IPS-NIHi11 (cell line): ENCODE measurements at regions not wholly inside any gene's neighbourhood (a gene's known extent, or its start where the extent isn't known, plus 50 kb on each side); places are given as distances from the start of the nearest gene placed in this dataset.
A peak's percentile ranks its signal among the peaks of the same experiment; 100 is the strongest.

Source experiments
- DNase-seq: peaks from one replicate; pipeline ENCODE4 v3.0.0; 2012; ENCODE audit warnings: mixed read lengths, low spot score

- no peak for DNase-seq
These were observed 538.4 kb downstream of the HACE1 start for GRCh38 chr6:104321301-104321700.

- no peak for DNase-seq
These were observed 538.8 kb downstream of the HACE1 start for GRCh38 chr6:104320896-104321295.

GRCh38 chr6:104312851-104313250, 546.9 kb downstream of the HACE1 start:
- no peak for DNase-seq

- no peak for DNase-seq
These were observed 553.5 kb downstream of the HACE1 start for GRCh38 chr6:104306211-104306610.

GRCh38 chr6:104305206-104305605, 554.5 kb downstream of the HACE1 start:
- no peak for DNase-seq

GRCh38 chr6:104301951-104302350, 557.8 kb downstream of the HACE1 start:
- no peak for DNase-seq

- no peak for DNase-seq
These were observed 573.1 kb downstream of the HACE1 start for GRCh38 chr6:104286641-104287040.

- no peak for DNase-seq
These were observed 574.8 kb downstream of the HACE1 start for GRCh38 chr6:104284872-104285271.

- DNase-seq = no peak
These were observed 577.1 kb downstream of the HACE1 start for GRCh38 chr6:104282581-104282980.

- DNase-seq = peak; percentile 18
These were observed 578.3 kb downstream of the HACE1 start for GRCh38 chr6:104281370-104281769.

- no peak for DNase-seq
These were observed 591.3 kb downstream of the HACE1 start for GRCh38 chr6:104268389-104268788.

GRCh38 chr6:104266922-104267321, 592.8 kb downstream of the HACE1 start:
- no peak for DNase-seq

- no peak for DNase-seq
These were observed 603.1 kb downstream of the HACE1 start for GRCh38 chr6:104256646-104257045.

GRCh38 chr6:104253236-104253635, 606.5 kb downstream of the HACE1 start:
- no peak for DNase-seq

- DNase-seq = no peak
These were observed 607.4 kb downstream of the HACE1 start for GRCh38 chr6:104252276-104252675.

GRCh38 chr6:104251651-104252050, 608.1 kb downstream of the HACE1 start:
- DNase-seq = no peak

GRCh38 chr6:104240865-104241264, 618.9 kb downstream of the HACE1 start:
- DNase-seq = no peak

GRCh38 chr6:104239971-104240370, 619.7 kb downstream of the HACE1 start:
- no peak for DNase-seq

- no peak for DNase-seq
These were observed 630.7 kb downstream of the HACE1 start for GRCh38 chr6:104229057-104229456.

GRCh38 chr6:104227508-104227907, 632.2 kb downstream of the HACE1 start:
- no peak for DNase-seq

- DNase-seq = no peak
These were observed 632.8 kb downstream of the HACE1 start for GRCh38 chr6:104226790-104227446.

GRCh38 chr6:104218116-104218515, 641.6 kb downstream of the HACE1 start:
- DNase-seq = no peak

GRCh38 chr6:104214901-104215300, 644.8 kb downstream of the HACE1 start:
- DNase-seq = no peak

GRCh38 chr6:104212977-104213668, 646.6 kb downstream of the HACE1 start:
- no peak for DNase-seq
